Fibroblast of the conjunctiva (primary cell): ENCODE measurements at regions not wholly inside any gene's neighbourhood (a gene's known extent, or its start where the extent isn't known, plus 50 kb on each side); places are given as distances from the start of the nearest gene placed in this dataset.
"Not testable (repeated sequence)": the region's sequence is repeated elsewhere in the genome, so short reads cannot be mapped to it uniquely, and the experiment has no call there.

Source experiments
- DNase-seq: peaks from one replicate; pipeline ENCODE4 v3.0.0-alpha.2; 2010; ENCODE audit warnings: low read depth

GRCh38 chr10:29210266-29210868 lies 78.5 kb upstream of the LYZL1 start:
- DNase-seq, result no peak

- DNase-seq, result no peak
Observed at GRCh38 chr10:29212597-29212996, 76.3 kb upstream of the LYZL1 start.

- no peak for DNase-seq
Observed at GRCh38 chr10:29214551-29214950, 74.3 kb upstream of the LYZL1 start.

GRCh38 chr10:29217292-29217738 lies 71.6 kb upstream of the LYZL1 start:
- DNase-seq, result no peak

GRCh38 chr10:29223326-29223725 lies 65.5 kb upstream of the LYZL1 start:
- no peak for DNase-seq

- no peak for DNase-seq
Observed at GRCh38 chr10:29224631-29225030, 64.2 kb upstream of the LYZL1 start.

- no peak for DNase-seq
Observed at GRCh38 chr10:29227201-29227600, 61.7 kb upstream of the LYZL1 start.

GRCh38 chr10:29228562-29228961 lies 60.3 kb upstream of the LYZL1 start:
- DNase-seq, result no peak

GRCh38 chr10:29229258-29229705 lies 59.6 kb upstream of the LYZL1 start:
- no peak for DNase-seq

- not testable (repeated sequence) for DNase-seq
Observed at GRCh38 chr10:29236910-29237309, 52.0 kb upstream of the LYZL1 start.

- no peak for DNase-seq
Observed at GRCh38 chr10:29237786-29238185, 51.1 kb upstream of the LYZL1 start.

GRCh38 chr10:29238523-29239135 lies 50.2 kb upstream of the LYZL1 start:
- DNase-seq, result no peak
